Testis (tissue), 2 donors: ENCODE measurements at regions not wholly inside any gene's neighbourhood (a gene's known extent, or its start where the extent isn't known, plus 50 kb on each side); places are given as distances from the start of the nearest gene placed in this dataset.
"Not testable (repeated sequence)": the region's sequence is repeated elsewhere in the genome, so short reads cannot be mapped to it uniquely, and the experiment has no call there.

Experiments used
- CTCF ChIP-seq, 3 experiments: fragments of 450-650 bp in 2 of 3; fragments of 200-600 bp in 1 of 3; sonication (generic) in 1 of 3; IDR thresholded peaks; one replicate each; pipeline ENCODE4 v1.5.1; 2016 to 2019; ENCODE audit warnings: antibody characterized with exemption in 3 of 3, mild to moderate bottlenecking in 2 of 3, moderate library complexity in 1 of 3
- POLR2A ChIP-seq: fragments of 450-650 bp; IDR thresholded peaks from one replicate; pipeline ENCODE4 v1.6.1; 2017; ENCODE audit warnings: antibody characterized with exemption, mild to moderate bottlenecking, moderate library complexity

DNA sequence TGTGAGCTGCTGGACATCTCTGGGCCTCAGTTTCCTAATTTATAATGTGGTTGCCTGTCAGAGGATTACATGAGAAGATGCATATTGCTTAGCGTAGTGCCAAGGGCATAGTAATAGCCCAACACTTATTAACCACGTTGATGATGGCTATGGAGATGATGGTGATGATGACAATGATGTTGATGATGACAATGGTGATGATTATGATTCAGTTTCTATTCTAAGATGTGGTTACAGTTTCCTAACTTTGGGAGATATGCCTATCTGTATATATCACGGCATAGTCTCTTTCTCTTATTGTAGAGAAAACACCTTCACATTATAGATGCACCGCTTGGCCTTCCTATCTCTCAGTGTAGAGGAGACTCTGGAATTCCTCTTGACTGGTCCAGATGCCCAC is 311.9 kb upstream of the PLGLB2 start:
- TF ChIP-seq CTCF (IDR thresholded peaks at IDR 0.05); POLR2A: not testable (repeated sequence)
